K562 (cell line): ENCODE measurements at regions not wholly inside any gene's neighbourhood (a gene's known extent, or its start where the extent isn't known, plus 50 kb on each side); places are given as distances from the start of the nearest gene placed in this dataset.
A peak's percentile ranks its signal among the peaks of the same experiment; 100 is the strongest.

Experiments used
- ATAC-seq: fragments of 200-7000 bp; cut with Tn5 transposase; 3 replicates; pipeline ENCODE4 v1.9.1; 2020; ENCODE audit warnings: moderate library complexity
- BruUV-seq: library from RNA; stranded (reverse); fragments of 400-500 nt; replicated peaks from 2 replicates; lab custom pipeline; 2021; lab: Mats Ljungman, UMichigan
- CTCF ChIA-PET: fragments of 300-600 bp; formaldehyde crosslinking; extraction: SDS; loops from one replicate; lab custom pipeline; 2021; ENCODE audit warnings: low intra/inter-chr PET ratio; lab: Yijun Ruan, JAX
- POLR2A ChIA-PET: fragments of 300-600, 350-650 bp; sonication (Branson Sonifier 250); formaldehyde crosslinking; extraction: SDS; loops from one replicate; lab custom pipeline; 2021; ENCODE audit warnings: antibody characterized with exemption, inconsistent platforms; lab: Yijun Ruan, JAX
- DNase-seq, 4 experiments: peaks; one replicate each; pipeline versions ENCODE4 v3.0.0 to v3.0.0-alpha.2; 2011 to 2018; ENCODE audit warnings: low spot score in 3 of 4, mixed read lengths in 3 of 4; ENCODE audit errors: extremely low read depth in 1 of 4
- FAIRE-seq: peaks from 2 replicates; lab custom pipeline; 2011; peaks lifted over from hg19 to GRCh38; lab: Jason Lieb, UNC
- H2AFZ ChIP-seq: 2 replicates; pipeline ENCODE4 v1.6.0; 2011; ENCODE audit warnings: low read depth, low read length, control low read depth, inconsistent platforms
- H3K27ac ChIP-seq: fragments of 200-600 bp; 3 replicates; pipeline ENCODE4 v1.8.0; 2011; ENCODE audit warnings: low read depth, mild to moderate bottlenecking, control low read depth, inconsistent platforms, low read length, moderate library complexity, mixed read lengths; ENCODE audit errors: extremely low read depth
- H3K27me3 ChIP-seq, 2 experiments: fragments of 300-600 bp in 1 of 2; 2 replicates in 1 of 2; 3 replicates in 1 of 2; pipeline versions ENCODE4 v1.6.0 to v1.8.0; 2011; ENCODE audit warnings: inconsistent platforms in 2 of 2, low read length in 2 of 2, mild to moderate bottlenecking in 1 of 2, mixed read lengths in 1 of 2, moderate library complexity in 1 of 2; ENCODE audit not compliant: control insufficient read depth in 2 of 2, insufficient read depth in 2 of 2
- H3K36me3 ChIP-seq: fragments of 300-600 bp; 3 replicates; pipeline ENCODE4 v1.8.0; 2011; ENCODE audit warnings: mild to moderate bottlenecking, low read length, inconsistent platforms; ENCODE audit not compliant: control insufficient read depth, insufficient read depth
- H3K4me1 ChIP-seq, 2 experiments: fragments of 200-600 bp in 1 of 2; replicated peaks in 1 of 2; 2 replicates in 1 of 2; 3 replicates in 1 of 2; pipeline versions ENCODE4 v1.5.1 to v1.8.0; 2011; ENCODE audit warnings: inconsistent platforms in 2 of 2, low read length in 2 of 2, mild to moderate bottlenecking in 1 of 2, mixed read lengths in 1 of 2, moderate library complexity in 1 of 2; ENCODE audit not compliant: control insufficient read depth in 2 of 2, insufficient read depth in 2 of 2
- H3K4me2 ChIP-seq: 2 replicates; pipeline ENCODE4 v1.6.1; 2011; ENCODE audit warnings: low read length, control low read depth, inconsistent platforms, mixed read lengths; ENCODE audit not compliant: insufficient read depth
- H3K4me3 ChIP-seq: fragments of 200-600 bp; sonication (generic), shearing (Covaris generic); 2 replicates; pipeline ENCODE4 v1.5.1; 2016; ENCODE audit warnings: control low read depth, inconsistent platforms
- H3K79me2 ChIP-seq: fragments of 200-600 bp; 3 replicates; pipeline ENCODE4 v1.8.0; 2011; ENCODE audit warnings: low read length, inconsistent platforms; ENCODE audit not compliant: control insufficient read depth, insufficient read depth
- H3K9ac ChIP-seq, 2 experiments: 2 replicates each; pipeline versions ENCODE4 v1.6.0 to v1.6.1; 2011; ENCODE audit warnings: low read depth in 2 of 2, low read length in 2 of 2, control low read depth in 1 of 2, inconsistent platforms in 1 of 2, mild to moderate bottlenecking in 1 of 2, mixed read lengths in 1 of 2; ENCODE audit not compliant: insufficient read depth in 1 of 2
- H3K9me1 ChIP-seq: one replicate; pipeline ENCODE4 v1.6.0; 2011; ENCODE audit warnings: inconsistent platforms, mild to moderate bottlenecking, low read length, moderate library complexity; ENCODE audit not compliant: control insufficient read depth, insufficient read depth
- H3K9me3 ChIP-seq: replicated peaks from 2 replicates; pipeline ENCODE4 v1.5.1; 2011; ENCODE audit warnings: low read depth, low read length, inconsistent platforms; ENCODE audit not compliant: control insufficient read depth, insufficient read depth
- H4K20me1 ChIP-seq: replicated peaks from 2 replicates; pipeline ENCODE4 v1.6.1; 2011; ENCODE audit warnings: low read length, inconsistent platforms, mixed read lengths; ENCODE audit not compliant: control insufficient read depth, insufficient read depth
- CEBPG ChIP-seq, 3 experiments: fragments of 200-800 bp in 1 of 3; sonication (Bioruptor generic) in 1 of 3; sonication (generic) in 1 of 3; formaldehyde crosslinking in 1 of 3; IDR thresholded peaks in 2 of 3; conservative IDR thresholded peaks in 1 of 3; 2 replicates each; pipeline versions ENCODE4 v1.6.1 to v1.8.0; 2016 to 2022; ENCODE audit warnings: missing compliant biosample characterization in 2 of 3, missing genetic modification characterization in 2 of 3, mild to moderate bottlenecking in 1 of 3, missing genetic modification reagents in 1 of 3
- CREB3L1 ChIP-seq: fragments of 450-650 bp; IDR thresholded peaks from 2 replicates; pipeline ENCODE4 v1.6.1; 2014; ENCODE audit warnings: low read depth, mild to moderate bottlenecking, moderate library complexity, borderline replicate concordance
- ETS2 ChIP-seq: IDR thresholded peaks from 2 replicates; pipeline ENCODE4 v1.6.1; 2016; ENCODE audit warnings: borderline replicate concordance, missing genetic modification characterization, mild to moderate bottlenecking, moderate library complexity, missing compliant biosample characterization; ENCODE audit not compliant: poor library complexity, severe bottlenecking
- HDAC6 ChIP-seq: IDR thresholded peaks from 2 replicates; pipeline ENCODE4 v1.6.1; 2012; ENCODE audit warnings: low read depth, mild to moderate bottlenecking, control low read depth, inconsistent platforms, low read length, moderate library complexity
- POLR2A ChIP-seq: fragments of 450-650 bp; conservative IDR thresholded peaks from 2 replicates; pipeline ENCODE4 v1.6.1; 2016
- ZNF232 ChIP-seq: sonication (generic); formaldehyde crosslinking; IDR thresholded peaks from 2 replicates; pipeline ENCODE4 v1.8.0; 2022; ENCODE audit warnings: mild to moderate bottlenecking, missing genetic modification reagents
- WGBS: fragments of 100-300 bp; shearing (Covaris generic); methylation state at CpG from one replicate; pipeline ENCODE4 v1.1.6; 2016; ENCODE audit warnings: low coverage, mixed read lengths; ENCODE audit not compliant: insufficient coverage; ENCODE audit errors: missing lambda C conversion rate; 5-methylcytosine and 5-hydroxymethylcytosine counted together
- in situ Hi-C: fragments of 300-500 bp; cut with MboI; formaldehyde crosslinking; loops from 4 replicates; pipeline ENCODE4 v1.15.0; 2018; ENCODE audit warnings: inconsistent platforms, mixed read lengths
- intact Hi-C: fragments of 100-400 bp; cut with micrococcal nuclease; formaldehyde crosslinking; loops from 2 replicates; pipeline ENCODE4 v1.14.2; 2022

DNA sequence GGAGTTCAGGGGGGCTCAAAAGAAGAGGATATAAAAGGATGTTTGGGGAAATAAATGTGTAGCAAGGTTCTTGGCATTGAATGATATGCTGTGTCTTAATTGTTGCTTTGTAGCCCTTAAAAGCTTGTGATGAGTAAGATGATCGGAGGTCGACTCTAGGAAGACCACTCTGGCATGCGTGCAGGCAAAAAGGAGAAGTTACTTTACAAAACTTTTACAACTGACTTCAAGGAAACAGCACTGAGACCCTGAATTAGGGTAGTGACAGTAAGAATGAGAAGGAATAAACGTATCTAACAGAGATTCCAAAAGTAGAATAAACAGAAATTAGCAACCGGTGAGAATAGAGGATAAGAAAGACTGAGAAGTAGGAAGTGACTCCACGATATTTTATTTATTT lies 228.7 kb upstream of the TANK start (continued):
- no peak for TF ChIP-seq ZNF232 (CRISPR knock-in tag)
- no peak for TF ChIP-seq HDAC6
- no peak for TF ChIP-seq ETS2 (tag)

- in situ Hi-C loops, result no loop called here
- Histone ChIP-seq H3K4me2 (no peak overlapping the region), H3K9me1 (no peaks in the 10 kb centered on the region), H3K4me3 (no peak overlapping the region), H2AFZ (no peak overlapping the region), H4K20me1 (no peaks in the 10 kb centered on the region), H3K9me3 (no peaks in the 10 kb centered on the region; the same call in 1 of the 2 replicates), H3K36me3 (no peaks in the 10 kb centered on the region), H3K79me2 (no peaks in the 10 kb centered on the region), H3K9ac (no peak overlapping the region), H3K27ac (no peak overlapping the region), H3K27me3 (no peaks in the 10 kb centered on the region), H3K4me1 (no peaks in the 10 kb centered on the region)
- ATAC-seq (no peak), DNase-seq (no peak), FAIRE-seq (no peak)
- TF ChIP-seq POLR2A, result no peak
- 0% methylated on average over 2 of the region's 2 CpGs for WGBS
- CTCF ChIA-PET, result no interaction called here
- no TSS peak for BruUV-seq
- POLR2A ChIA-PET, result interaction anchor here (0.8 kb wide), 1 partner anchor 478 kb away, joined by 3 read pairs; no protein-coding TSS in a partner anchor
- intact Hi-C loops, result no loop called here
Observed at GRCh38 chr2:160932960-160933359, 227.3 kb upstream of the TANK start.

DNA sequence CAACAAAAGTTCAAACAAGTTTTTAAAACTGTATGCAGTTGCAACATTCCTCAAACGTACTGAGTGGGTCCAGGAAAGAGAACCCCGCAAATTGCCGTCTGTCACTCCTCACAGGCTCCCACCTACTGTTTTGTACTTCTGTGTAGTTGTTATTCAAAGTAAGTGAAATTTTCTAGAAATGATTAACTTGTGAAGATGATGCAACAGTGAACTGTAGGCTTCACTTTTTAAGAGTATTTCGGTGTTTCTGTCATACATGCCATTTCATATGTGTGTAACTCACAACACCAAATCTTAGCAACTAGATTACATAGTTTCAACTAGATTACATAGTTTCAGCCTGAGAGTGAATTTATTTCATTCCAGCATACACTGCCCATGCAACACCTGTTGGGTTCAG lies 226.0 kb upstream of the TANK start:
- H3K4me2 ChIP-seq, result no peak overlapping the region
- intact Hi-C loops (no loop called here), in situ Hi-C loops (no loop called here)
- ATAC-seq, result no peak
- TF ChIP-seq CREB3L1, result no peak
- TF ChIP-seq CEBPG (CRISPR knock-in tag; IDR thresholded peaks at IDR 0.05), result no peak
- TF ChIP-seq CEBPG (tag; conservative IDR thresholded peaks at IDR 0.05 in 1 of 2, IDR thresholded peaks at IDR 0.05 in 1 of 2), result 0 out of 4 replicates have a peak, but pooled peaks have one; percentile 15 to 39
- CTCF ChIA-PET, result no interaction called here
- H3K9me3 ChIP-seq, result no peaks in the 10 kb centered on the region; the same call in 1 of the 2 replicates
- no peaks in the 10 kb centered on the region for H3K79me2 ChIP-seq
- H3K9ac ChIP-seq, result no peak overlapping the region
- H3K27ac ChIP-seq, result no peak overlapping the region
- H3K4me3 ChIP-seq, result no peak overlapping the region
- H3K27me3 ChIP-seq, result no peaks in the 10 kb centered on the region
- DNase-seq, result no peak
- no peaks in the 10 kb centered on the region for H4K20me1 ChIP-seq
- no peaks in the 10 kb centered on the region for H3K4me1 ChIP-seq
- POLR2A ChIA-PET, result no interaction called here
- no peaks in the 10 kb centered on the region for H3K9me1 ChIP-seq
- no peaks in the 10 kb centered on the region for H3K36me3 ChIP-seq
- no TSS peak for BruUV-seq
- 0% methylated on average over 4 of the region's 4 CpGs for WGBS
- no peak overlapping the region for H2AFZ ChIP-seq
- no peak for FAIRE-seq
